GM23338 (cell line): ENCODE measurements at regions not wholly inside any gene's neighbourhood (a gene's known extent, or its start where the extent isn't known, plus 50 kb on each side); places are given as distances from the start of the nearest gene placed in this dataset.

Experiments
- ATAC-seq: fragments of 200-7000 bp; cut with Tn5 transposase; 3 replicates; pipeline ENCODE4 v1.9.1; 2020
- DNase-seq: peaks from one replicate; pipeline ENCODE4 v3.0.0-alpha.2; 2015; ENCODE audit warnings: low spot score
- H2AFZ ChIP-seq: fragments of 200-600 bp; sonication (generic); 2 replicates; pipeline ENCODE4 v1.8.0; 2016; ENCODE audit warnings: antibody characterized with exemption, mild to moderate bottlenecking, moderate library complexity
- H3F3A ChIP-seq: fragments of 200-600 bp; sonication (generic); replicated peaks from 2 replicates; pipeline ENCODE4 v1.8.0; 2017; ENCODE audit warnings: antibody characterized with exemption, mixed run types, low read depth
- H3K27ac ChIP-seq: fragments of 200-600 bp; sonication (generic); 2 replicates; pipeline ENCODE4 v1.6.1; 2016; ENCODE audit warnings: low read depth
- H3K27me3 ChIP-seq: fragments of 200-600 bp; sonication (generic); 2 replicates; pipeline ENCODE4 v1.8.0; 2016; ENCODE audit warnings: mild to moderate bottlenecking, mixed run types, moderate library complexity; ENCODE audit not compliant: insufficient read depth
- H3K36me3 ChIP-seq: fragments of 200-600 bp; sonication (generic); 2 replicates; pipeline ENCODE4 v1.8.0; 2016; ENCODE audit warnings: mild to moderate bottlenecking; ENCODE audit not compliant: insufficient read depth
- H3K4me1 ChIP-seq: fragments of 200-600 bp; sonication (generic); 2 replicates; pipeline ENCODE4 v1.8.0; 2016; ENCODE audit warnings: mild to moderate bottlenecking, moderate library complexity; ENCODE audit not compliant: insufficient read depth
- H3K4me2 ChIP-seq: fragments of 200-600 bp; sonication (generic); 2 replicates; pipeline ENCODE4 v1.7.1; 2017; ENCODE audit warnings: mixed run types
- H3K4me3 ChIP-seq: fragments of 200-600 bp; sonication (generic); 2 replicates; pipeline ENCODE4 v1.6.1; 2016; ENCODE audit warnings: mixed run types
- H3K79me2 ChIP-seq: fragments of 200-600 bp; sonication (generic); replicated peaks from 2 replicates; pipeline ENCODE4 v1.8.0; 2017; ENCODE audit warnings: mild to moderate bottlenecking; ENCODE audit not compliant: insufficient read depth
- H3K9me2 ChIP-seq: fragments of 200-600 bp; sonication (generic); 2 replicates; pipeline ENCODE4 v1.8.0; 2017; ENCODE audit not compliant: insufficient read depth
- H4K20me1 ChIP-seq: fragments of 200-600 bp; sonication (generic); replicated peaks from 2 replicates; pipeline ENCODE4 v1.8.0; 2017; ENCODE audit warnings: mild to moderate bottlenecking; ENCODE audit not compliant: insufficient read depth
- H3K27ac Mint-ChIP-seq: 2 replicates; pipeline ENCODE4 v1.8.0; 2020; ENCODE audit warnings: inconsistent platforms, mild to moderate bottlenecking, moderate library complexity, mixed read lengths
- H3K27me3 Mint-ChIP-seq: 3 replicates; pipeline ENCODE4 v1.8.0; 2022; ENCODE audit warnings: low read depth, mild to moderate bottlenecking, moderate library complexity, mixed read lengths, inconsistent platforms; ENCODE audit not compliant: insufficient read depth, poor library complexity
- H3K36me3 Mint-ChIP-seq: 3 replicates; pipeline ENCODE4 v1.8.0; 2021; ENCODE audit warnings: low read depth, mild to moderate bottlenecking, inconsistent platforms, moderate library complexity, mixed read lengths
- H3K4me1 Mint-ChIP-seq: 3 replicates; pipeline ENCODE4 v1.8.0; 2020; ENCODE audit warnings: mild to moderate bottlenecking, inconsistent platforms, mixed read lengths
- H3K4me3 Mint-ChIP-seq: 3 replicates; pipeline ENCODE4 v1.8.0; 2021; ENCODE audit warnings: moderate library complexity, mild to moderate bottlenecking, inconsistent platforms, mixed read lengths
- H3K9me3 Mint-ChIP-seq: 3 replicates; pipeline ENCODE4 v1.8.0; 2020; ENCODE audit warnings: moderate library complexity, mild to moderate bottlenecking, inconsistent platforms, mixed read lengths
- CREB1 ChIP-seq: fragments of 250-450 bp; sonication (Bioruptor Pico); IDR thresholded peaks from 2 replicates; pipeline ENCODE4 v1.5.0; 2020; ENCODE audit warnings: low read depth, mild to moderate bottlenecking, moderate library complexity
- CTCF ChIP-seq, 2 experiments: fragments of 200-600 bp in 1 of 2; sonication (generic) in 1 of 2; conservative IDR thresholded peaks; 2 replicates each; pipeline versions ENCODE4 v1.5.1 to v1.6.1; 2016 to 2017; ENCODE audit warnings: antibody characterized with exemption in 2 of 2, low read depth in 2 of 2, mild to moderate bottlenecking in 2 of 2, moderate library complexity in 1 of 2
- ETS1 ChIP-seq: IDR thresholded peaks from 2 replicates; pipeline ENCODE4 v1.6.1; 2016; ENCODE audit warnings: antibody characterized with exemption
- EZH2 ChIP-seq: fragments of 200-600 bp; sonication (generic); IDR thresholded peaks from one replicate; pipeline ENCODE4 v1.8.0; 2017; ENCODE audit warnings: antibody characterized with exemption, mild to moderate bottlenecking, low read depth; ENCODE audit not compliant: unreplicated experiment
- EZH2phosphoT487 ChIP-seq: fragments of 200-600 bp; sonication (generic); IDR thresholded peaks from one replicate; pipeline ENCODE4 v1.8.1; 2018; ENCODE audit warnings: antibody characterized with exemption; ENCODE audit not compliant: unreplicated experiment
- JUNB ChIP-seq: IDR thresholded peaks from one replicate; pipeline ENCODE4 v1.6.1; 2016; ENCODE audit warnings: antibody characterized with exemption; ENCODE audit not compliant: unreplicated experiment
- NANOG ChIP-seq: IDR thresholded peaks from 2 replicates; pipeline ENCODE4 v1.6.1; 2016; ENCODE audit warnings: antibody characterized with exemption, borderline replicate concordance
- POLR2AphosphoS5 ChIP-seq: IDR thresholded peaks from 2 replicates; pipeline ENCODE4 v1.6.1; 2016; ENCODE audit warnings: antibody characterized with exemption, low read depth
- REST ChIP-seq: IDR thresholded peaks from one replicate; pipeline ENCODE4 v1.6.1; 2018; ENCODE audit warnings: antibody characterized with exemption; ENCODE audit not compliant: unreplicated experiment
- STAT1 ChIP-seq: IDR thresholded peaks from one replicate; pipeline ENCODE4 v1.6.1; 2016; ENCODE audit warnings: antibody characterized with exemption; ENCODE audit not compliant: unreplicated experiment
- ZNF114 ChIP-seq: fragments of 250-450 bp; sonication (Bioruptor Pico); IDR thresholded peaks from 2 replicates; pipeline ENCODE4 v1.5.0; 2020; ENCODE audit warnings: mild to moderate bottlenecking, moderate library complexity
- ZNF331 ChIP-seq: fragments of 250-450 bp; sonication (Bioruptor Pico); IDR thresholded peaks from 2 replicates; pipeline ENCODE4 v1.5.0; 2020; ENCODE audit warnings: low read depth, mild to moderate bottlenecking, moderate library complexity
- ZNF462 ChIP-seq: fragments of 250-450 bp; sonication (Bioruptor Pico); IDR thresholded peaks from 2 replicates; pipeline ENCODE4 v1.5.0; 2020; ENCODE audit warnings: mild to moderate bottlenecking, moderate library complexity

- no peak overlapping the region for H3K4me3 Mint-ChIP-seq
- H3K27ac ChIP-seq = no peak overlapping the region
- ATAC-seq (peak; percentile 54), DNase-seq (no peak)
- no peaks in the 10 kb centered on the region for H4K20me1 ChIP-seq
- no peak overlapping the region; the same call in 1 of the 2 replicates for H2AFZ ChIP-seq
- no peak overlapping the region for H3K27ac Mint-ChIP-seq
- no peaks in the 10 kb centered on the region for H3K9me2 ChIP-seq
- H3F3A ChIP-seq = no peaks in the 10 kb centered on the region
- H3K27me3 ChIP-seq = no peaks in the 10 kb centered on the region
- H3K4me1 Mint-ChIP-seq = peaks cover 20% of the 10 kb centered on the region
- no peak for TF ChIP-seq NANOG
- no peak for TF ChIP-seq EZH2
- TF ChIP-seq JUNB = no peak
- TF ChIP-seq EZH2phosphoT487 = no peak
- no peak for TF ChIP-seq REST
- TF ChIP-seq POLR2AphosphoS5 = no peak
- no peak for TF ChIP-seq ZNF331
- TF ChIP-seq ETS1 = no peak
- TF ChIP-seq ZNF114 (CRISPR knock-in tag) = no peak
- TF ChIP-seq CREB1 (CRISPR knock-in tag) = no peak
- TF ChIP-seq CTCF (conservative IDR thresholded peaks at IDR 0.05; ENCODE audit: low read depth in 2 of 2) = no peak
- TF ChIP-seq STAT1 = no peak
- TF ChIP-seq ZNF462 (CRISPR knock-in tag) = no peak
- H3K36me3 ChIP-seq = no peaks in the 10 kb centered on the region
- no peak overlapping the region for H3K4me3 ChIP-seq
- no peaks in the 10 kb centered on the region for H3K79me2 ChIP-seq
- no peaks in the 10 kb centered on the region for H3K9me3 Mint-ChIP-seq
- no peaks in the 10 kb centered on the region for H3K4me1 ChIP-seq
- no peak overlapping the region for H3K4me2 ChIP-seq
- no peaks in the 10 kb centered on the region for H3K36me3 Mint-ChIP-seq
- H3K27me3 Mint-ChIP-seq = no peaks in the 10 kb centered on the region
Observed at GRCh38 chr13:78777976-78778375, 119.0 kb upstream of the OBI1 start.
